GM12878 (cell line): ENCODE measurements at regions not wholly inside any gene's neighbourhood (a gene's known extent, or its start where the extent isn't known, plus 50 kb on each side); places are given as distances from the start of the nearest gene placed in this dataset.

Source experiments
- ATAC-seq: fragments of 200-7000 bp; cut with Tn5 transposase; 3 replicates; pipeline ENCODE4 v1.9.1; 2020; ENCODE audit warnings: mild to moderate bottlenecking, moderate library complexity
- BruUV-seq: library from RNA; stranded (reverse); fragments of 400-500 nt; replicated peaks from 2 replicates; lab custom pipeline; 2021; lab: Mats Ljungman, UMichigan
- CTCF ChIA-PET: fragments of 300-600 bp; sonication (Branson Sonifier 250); formaldehyde crosslinking; extraction: SDS; loops from one replicate; lab custom pipeline; 2021; ENCODE audit warnings: inconsistent platforms; lab: Yijun Ruan, JAX
- POLR2A ChIA-PET: fragments of 350-600 bp; formaldehyde crosslinking; extraction: SDS; loops from one replicate; lab custom pipeline; 2021; ENCODE audit warnings: inconsistent platforms; lab: Charles Lee
- RAD21 ChIA-PET: fragments of 300-600 bp; sonication (Branson Sonifier 250); formaldehyde crosslinking; loops from one replicate; lab custom pipeline; 2023; ENCODE audit warnings: antibody characterized with exemption; ENCODE audit not compliant: unreplicated experiment; lab: Charles Lee
- SMC1A ChIA-PET: fragments of 300-600 bp; sonication (Branson Sonifier 250); formaldehyde crosslinking; loops from one replicate; lab custom pipeline; 2023; ENCODE audit not compliant: unreplicated experiment, uncharacterized antibody; lab: Charles Lee
- DNase-seq: peaks from one replicate; pipeline ENCODE4 v3.0.0-alpha.2; 2011; ENCODE audit warnings: low read depth, low spot score
- FAIRE-seq: peaks from 3 replicates; lab custom pipeline; 2011; peaks lifted over from hg19 to GRCh38; lab: Jason Lieb, UNC
- H2AFZ ChIP-seq: 2 replicates; pipeline ENCODE4 v1.6.0; 2011; ENCODE audit warnings: low read depth, low read length, control low read depth; ENCODE audit not compliant: control insufficient read depth
- H3K27ac ChIP-seq: 2 replicates; pipeline ENCODE4 v1.5.1; 2011; ENCODE audit warnings: control low read depth; ENCODE audit not compliant: control insufficient read depth, insufficient read depth
- H3K27me3 ChIP-seq, 2 experiments: replicated peaks in 1 of 2; 2 replicates each; pipeline versions ENCODE4 v1.6.0 to v1.6.1; 2011; ENCODE audit warnings: low read length in 1 of 2; ENCODE audit not compliant: control insufficient read depth in 2 of 2, insufficient read depth in 2 of 2
- H3K36me3 ChIP-seq, 2 experiments: 2 replicates each; pipeline ENCODE4 v1.5.1; 2011; ENCODE audit warnings: low read length in 1 of 2; ENCODE audit not compliant: control insufficient read depth in 2 of 2, insufficient read depth in 2 of 2
- H3K4me1 ChIP-seq: 2 replicates; pipeline ENCODE4 v1.6.1; 2011; ENCODE audit warnings: mild to moderate bottlenecking, low read length, moderate library complexity, mixed read lengths; ENCODE audit not compliant: control insufficient read depth, insufficient read depth
- H3K4me2 ChIP-seq: 2 replicates; pipeline ENCODE4 v1.6.0; 2011; ENCODE audit warnings: control low read depth; ENCODE audit not compliant: control insufficient read depth, insufficient read depth
- H3K4me3 ChIP-seq: fragments of 200-600 bp; sonication (generic); 2 replicates; pipeline ENCODE4 v1.5.1; 2016
- H3K79me2 ChIP-seq: 2 replicates; pipeline ENCODE4 v1.6.0; 2011; ENCODE audit warnings: low read length; ENCODE audit not compliant: control insufficient read depth, insufficient read depth
- H3K9ac ChIP-seq: 2 replicates; pipeline ENCODE4 v1.8.0; 2011; ENCODE audit warnings: low read length, control low read depth, mixed read lengths; ENCODE audit not compliant: control insufficient read depth, insufficient read depth
- H3K9me3 ChIP-seq: replicated peaks from 3 replicates; pipeline ENCODE4 v1.5.1; 2011; ENCODE audit warnings: mild to moderate bottlenecking, low read length; ENCODE audit not compliant: control insufficient read depth, insufficient read depth
- H4K20me1 ChIP-seq: 2 replicates; pipeline ENCODE4 v1.6.0; 2011; ENCODE audit not compliant: control insufficient read depth, insufficient read depth
- BMI1 ChIP-seq: fragments of 450-650 bp; IDR thresholded peaks from 2 replicates; pipeline ENCODE4 v1.6.1; 2016; ENCODE audit warnings: mild to moderate bottlenecking, moderate library complexity, borderline replicate concordance
- CHD1 ChIP-seq: IDR thresholded peaks from 2 replicates; pipeline ENCODE4 v1.6.1; 2012; ENCODE audit warnings: low read depth, low read length, improper control_type of control experiment
- GATAD2B ChIP-seq: fragments of 450-650 bp; conservative IDR thresholded peaks from 2 replicates; pipeline ENCODE4 v1.6.1; 2017; ENCODE audit warnings: low read depth, mild to moderate bottlenecking, moderate library complexity
- KAT2A ChIP-seq: conservative IDR thresholded peaks from 2 replicates; pipeline ENCODE4 v1.6.1; 2011; ENCODE audit warnings: low read depth, low read length; ENCODE audit not compliant: control insufficient read depth
- MEF2A ChIP-seq: IDR thresholded peaks from 2 replicates; pipeline ENCODE4 v1.6.1; 2011; ENCODE audit warnings: low read depth, mild to moderate bottlenecking, low read length, moderate library complexity; ENCODE audit not compliant: insufficient read depth
- PAX8 ChIP-seq: fragments of 450-650 bp; IDR thresholded peaks from 2 replicates; pipeline ENCODE4 v1.6.1; 2017; ENCODE audit warnings: mild to moderate bottlenecking, moderate library complexity
- POLR2A ChIP-seq: IDR thresholded peaks from 2 replicates; pipeline ENCODE4 v1.6.1; 2011; ENCODE audit warnings: low read depth, mild to moderate bottlenecking, low read length
- RAD51 ChIP-seq: fragments of 450-650 bp; IDR thresholded peaks from 2 replicates; pipeline ENCODE4 v1.6.1; 2016; ENCODE audit warnings: moderate library complexity, mild to moderate bottlenecking, inconsistent platforms
- WGBS: methylation state at CpG from one replicate; pipeline ENCODE4 v1.1.6; 2016; ENCODE audit warnings: low lambda C conversion rate; ENCODE audit not compliant: insufficient replicate concordance, insufficient coverage; ENCODE audit errors: missing lambda C conversion rate; 5-methylcytosine and 5-hydroxymethylcytosine counted together
- in situ Hi-C: fragments of 300-500 bp; cut with MboI; formaldehyde crosslinking; loops from 9 replicates; pipeline ENCODE4 v1.14.3; 2018; ENCODE audit warnings: mixed read lengths
- intact Hi-C: fragments of 100-400 bp; cut with micrococcal nuclease; formaldehyde crosslinking; loops from one replicate; pipeline ENCODE4 v1.14.2; 2022; ENCODE audit not compliant: unreplicated experiment
- TF ChIP-seq, protein P1 (sequence below): fragments of 150-350 bp; IDR thresholded peaks from 2 replicates; pipeline ENCODE4 v1.6.1; 2014; ENCODE audit warnings: mild to moderate bottlenecking, low read depth, low read length

DNA sequence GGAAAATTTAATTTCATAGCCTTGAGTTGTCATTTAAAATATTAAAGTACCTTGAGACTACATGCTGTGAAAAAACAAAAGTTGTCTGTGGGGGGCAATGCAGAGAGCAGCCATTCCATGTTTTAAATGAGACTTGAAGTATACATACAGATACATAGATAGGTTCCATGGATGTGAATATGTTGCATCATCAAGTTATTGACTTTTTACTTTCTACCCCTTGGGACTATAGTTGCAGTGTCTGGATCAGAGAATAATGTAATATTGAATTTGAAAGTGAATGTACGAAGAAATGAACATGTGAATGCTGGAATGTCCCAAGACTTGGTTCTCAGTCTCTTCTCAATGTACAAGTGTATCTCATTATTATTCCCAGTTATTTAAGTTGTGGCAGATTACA lies 751.0 kb downstream of the MRPL39 start:
- H4K20me1 ChIP-seq: no peaks in the 10 kb centered on the region
- no TSS peak for BruUV-seq
- H3K4me3 ChIP-seq: no peak overlapping the region
- DNase-seq (no peak), FAIRE-seq (no peak), ATAC-seq (no peak)
- H3K27ac ChIP-seq: no peak overlapping the region
- TF ChIP-seq KAT2A (no peak), RAD51 (no peak), POLR2A (no peak), PAX8 (no peak), MEF2A (no peak), BMI1 (no peak), GATAD2B (no peak), CHD1 (no peak)
- TF ChIP-seq, protein P1, sequence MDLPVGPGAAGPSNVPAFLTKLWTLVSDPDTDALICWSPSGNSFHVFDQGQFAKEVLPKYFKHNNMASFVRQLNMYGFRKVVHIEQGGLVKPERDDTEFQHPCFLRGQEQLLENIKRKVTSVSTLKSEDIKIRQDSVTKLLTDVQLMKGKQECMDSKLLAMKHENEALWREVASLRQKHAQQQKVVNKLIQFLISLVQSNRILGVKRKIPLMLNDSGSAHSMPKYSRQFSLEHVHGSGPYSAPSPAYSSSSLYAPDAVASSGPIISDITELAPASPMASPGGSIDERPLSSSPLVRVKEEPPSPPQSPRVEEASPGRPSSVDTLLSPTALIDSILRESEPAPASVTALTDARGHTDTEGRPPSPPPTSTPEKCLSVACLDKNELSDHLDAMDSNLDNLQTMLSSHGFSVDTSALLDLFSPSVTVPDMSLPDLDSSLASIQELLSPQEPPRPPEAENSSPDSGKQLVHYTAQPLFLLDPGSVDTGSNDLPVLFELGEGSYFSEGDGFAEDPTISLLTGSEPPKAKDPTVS: no peak
- ChIA-PET CTCF (no interaction called here), POLR2A (no interaction called here), RAD21 (no interaction called here), SMC1A (no interaction called here)
- no peaks in the 10 kb centered on the region for H3K9me3 ChIP-seq
- WGBS: 4% methylated on average over 1 of the region's 1 CpG
- H3K79me2 ChIP-seq: no peaks in the 10 kb centered on the region
- H3K9ac ChIP-seq: no peak overlapping the region
- H3K4me2 ChIP-seq: no peak overlapping the region
- no peaks in the 10 kb centered on the region for H3K4me1 ChIP-seq
- intact Hi-C loops (no loop called here), in situ Hi-C loops (no loop called here)
- H3K27me3 ChIP-seq: no peaks in the 10 kb centered on the region
- no peaks in the 10 kb centered on the region for H3K36me3 ChIP-seq
- H2AFZ ChIP-seq: no peak overlapping the region
